Stromal cell of bone marrow (primary cell): ENCODE measurements at regions not wholly inside any gene's neighbourhood (a gene's known extent, or its start where the extent isn't known, plus 50 kb on each side); places are given as distances from the start of the nearest gene placed in this dataset.

Experiments
- DNase-seq: peaks from one replicate; pipeline ENCODE4 v3.0.0-alpha.2; 2012; ENCODE audit warnings: low read depth

GRCh38 chr21:18191139-18191538, 53.5 kb upstream of the CHODL start:
- DNase-seq = no peak

GRCh38 chr21:18178509-18178908, 66.1 kb upstream of the CHODL start:
- no peak for DNase-seq

- no peak for DNase-seq
These were observed 70.3 kb upstream of the CHODL start for GRCh38 chr21:18174370-18174769.

GRCh38 chr21:18170829-18171228, 73.8 kb upstream of the CHODL start:
- DNase-seq = no peak

GRCh38 chr21:18170221-18170620, 74.4 kb upstream of the CHODL start:
- no peak for DNase-seq

DNA sequence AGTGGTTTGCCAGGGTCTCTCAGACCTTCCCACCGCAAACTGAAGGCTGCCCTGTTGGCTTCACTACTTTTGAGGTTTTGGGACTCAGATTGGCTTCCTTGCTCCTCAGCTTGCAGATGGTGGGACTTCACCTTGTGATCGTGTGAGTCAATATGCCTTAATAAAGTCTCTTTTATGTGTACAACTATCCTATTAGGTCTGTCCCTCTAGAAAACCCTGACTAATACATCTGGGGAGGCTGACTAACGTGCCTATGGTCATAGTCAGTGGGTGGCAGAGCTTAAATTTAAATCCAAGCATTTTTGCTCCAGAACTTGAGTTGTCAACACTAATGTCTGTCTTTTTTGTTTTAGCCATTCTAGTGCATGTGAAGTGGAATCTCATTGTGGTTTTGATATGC, 76.5 kb upstream of the CHODL start:
- no peak for DNase-seq

- DNase-seq = no peak
These were observed 79.7 kb upstream of the CHODL start for GRCh38 chr21:18164933-18165332.

DNA sequence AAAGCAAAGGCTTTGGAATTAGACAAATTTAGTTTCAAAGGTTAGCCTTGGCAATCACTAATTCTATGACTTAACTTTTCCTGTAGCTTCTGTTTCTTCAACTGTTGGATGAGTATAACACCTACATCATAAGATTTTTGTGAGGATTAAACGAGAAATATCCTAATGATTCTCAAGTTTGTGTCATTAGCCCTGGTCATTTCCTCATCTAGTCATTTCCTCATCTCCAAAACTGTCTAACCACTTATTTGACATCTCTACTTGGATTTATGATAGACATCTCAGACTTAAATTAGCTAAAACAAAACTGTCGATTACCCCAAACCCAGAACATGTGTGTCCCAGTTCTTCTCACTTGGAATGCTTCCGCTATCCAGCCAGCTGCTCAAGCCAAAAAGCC, 80.2 kb upstream of the CHODL start:
- no peak for DNase-seq

DNA sequence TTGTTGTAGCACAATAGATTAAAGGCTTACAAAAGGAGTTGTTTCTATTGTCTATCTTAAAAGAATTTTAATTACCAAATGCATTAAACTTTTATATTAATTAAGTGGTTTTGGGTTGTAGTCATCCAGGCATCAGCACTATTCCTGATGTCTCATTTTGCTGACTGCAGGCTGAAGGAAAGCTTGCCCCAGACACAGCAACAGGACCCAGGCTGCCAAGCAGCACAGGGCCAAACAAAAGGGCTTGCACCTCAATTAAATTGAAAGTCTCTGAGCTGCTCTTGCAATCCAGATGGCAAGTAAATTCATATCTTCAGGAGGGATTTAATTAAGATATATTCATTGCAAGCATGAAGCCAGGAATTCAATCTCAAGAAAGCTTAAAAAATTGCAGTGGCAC, 80.7 kb upstream of the CHODL start:
- DNase-seq = no peak

GRCh38 chr21:18161841-18162240, 82.8 kb upstream of the CHODL start:
- DNase-seq = no peak

DNA sequence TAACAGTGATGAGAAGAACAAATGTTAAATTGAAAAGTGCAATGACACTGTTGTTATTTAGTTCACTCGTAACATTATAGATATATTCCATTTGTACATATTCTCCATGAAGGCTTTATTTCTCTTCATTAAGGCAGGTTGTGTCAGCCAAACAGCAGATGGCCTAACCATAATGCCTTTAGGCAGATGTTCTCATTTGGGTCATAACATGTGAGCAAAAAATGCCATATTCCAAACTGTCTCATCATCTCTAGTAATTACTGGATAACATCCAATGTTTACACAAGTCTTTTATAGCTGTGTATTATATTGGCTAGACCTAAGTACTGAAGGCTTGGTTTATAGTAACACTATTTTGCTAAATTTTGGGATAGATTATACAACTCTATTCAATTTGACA, 87.2 kb upstream of the CHODL start:
- DNase-seq = no peak

DNA sequence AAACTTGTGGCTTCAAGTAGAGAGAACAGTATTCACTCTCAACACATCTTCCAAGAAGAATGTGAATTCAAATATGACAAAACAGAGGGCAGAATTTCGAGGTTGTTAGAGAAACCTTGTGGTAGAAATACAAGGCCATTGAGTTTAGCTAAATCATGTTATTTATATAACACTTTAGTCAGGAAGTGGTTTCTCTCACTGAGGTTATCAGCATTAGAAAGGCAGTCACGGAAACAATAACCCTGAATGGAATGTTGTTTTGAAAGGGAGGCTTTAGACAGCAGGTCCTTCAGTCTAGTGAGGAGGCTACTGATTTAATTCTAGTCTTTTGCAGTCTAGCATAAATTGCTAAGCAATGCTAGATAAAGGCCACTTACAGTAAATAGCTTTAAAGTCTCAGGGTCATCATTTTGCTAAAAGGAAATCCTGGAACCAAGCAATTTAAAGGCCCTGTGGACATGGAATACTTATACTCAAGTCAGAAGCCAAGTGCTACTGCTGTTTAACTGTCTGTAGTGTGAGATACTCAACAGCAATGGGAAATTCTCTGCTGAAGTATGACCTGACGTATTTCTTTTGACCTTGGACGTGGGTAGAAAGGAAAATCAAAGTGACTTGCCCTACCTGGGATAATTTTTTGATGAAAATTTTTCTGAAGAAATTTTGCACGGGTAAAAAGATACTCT, 89.0 kb upstream of the CHODL start:
- no peak for DNase-seq

GRCh38 chr21:18153063-18153462, 91.6 kb upstream of the CHODL start:
- no peak for DNase-seq

DNA sequence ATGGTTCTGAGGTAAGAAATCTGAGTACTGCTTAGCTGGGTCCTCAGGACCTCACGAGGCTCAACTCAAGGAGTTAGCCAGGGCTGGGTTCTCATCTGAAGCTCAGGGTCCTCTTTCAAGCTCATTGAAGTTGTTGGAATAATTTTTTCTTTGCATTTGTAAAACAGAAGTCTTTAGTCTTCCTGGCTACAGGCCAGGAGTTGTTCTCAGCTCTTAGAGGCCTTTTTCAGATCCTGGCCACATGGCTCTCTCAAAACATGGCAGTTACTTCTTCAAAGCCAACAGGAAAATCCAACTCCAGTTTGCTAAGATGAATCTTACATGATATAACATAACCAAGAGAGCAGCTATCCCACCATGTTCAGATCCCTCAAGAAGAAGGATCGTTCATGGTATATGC, 92.3 kb upstream of the CHODL start:
- DNase-seq = no peak

GRCh38 chr21:18151046-18151445, 93.6 kb upstream of the CHODL start:
- no peak for DNase-seq

- no peak for DNase-seq
These were observed 96.2 kb upstream of the CHODL start for GRCh38 chr21:18148401-18148800.

DNA sequence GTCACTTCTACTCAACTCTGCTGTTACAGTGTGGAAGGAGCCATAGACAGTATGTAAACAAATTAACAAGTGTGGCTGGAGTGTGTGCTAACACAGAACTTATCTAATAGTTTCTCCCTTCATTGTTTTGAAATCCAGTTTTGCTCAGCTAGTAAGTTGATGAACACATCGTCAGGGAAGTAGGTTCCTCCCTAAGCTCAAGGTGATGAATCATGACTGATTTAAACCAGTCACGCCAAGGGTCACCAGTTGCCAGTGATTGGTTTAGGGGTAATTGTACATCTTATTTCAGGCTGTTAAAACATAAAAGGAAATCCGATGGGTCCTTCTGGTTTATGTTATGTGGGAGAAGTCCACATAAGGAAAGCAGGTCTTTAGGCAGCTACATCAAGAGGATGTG, 97.0 kb upstream of the CHODL start:
- no peak for DNase-seq

DNA sequence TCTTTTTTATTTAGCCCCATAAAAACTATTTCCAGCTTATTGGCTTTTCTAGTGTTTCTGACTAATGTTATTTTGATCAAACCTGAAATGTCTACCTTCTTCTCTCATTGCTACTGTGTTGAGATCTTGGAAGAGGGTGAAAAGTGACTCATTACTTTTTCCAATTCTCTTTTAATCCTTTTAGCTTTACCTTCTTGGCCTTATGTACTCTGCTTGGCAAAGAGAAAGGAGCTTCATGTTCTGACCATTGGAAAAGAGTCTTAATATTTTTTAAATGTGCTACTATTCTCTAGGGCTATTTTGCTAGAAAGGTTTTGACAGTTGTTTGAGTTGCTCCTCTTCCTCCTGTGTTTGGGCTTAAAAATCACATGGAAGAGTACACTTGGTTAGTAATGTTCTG, 97.8 kb upstream of the CHODL start:
- DNase-seq = no peak

- DNase-seq = no peak
These were observed 100.3 kb upstream of the CHODL start for GRCh38 chr21:18144339-18144738.

DNA sequence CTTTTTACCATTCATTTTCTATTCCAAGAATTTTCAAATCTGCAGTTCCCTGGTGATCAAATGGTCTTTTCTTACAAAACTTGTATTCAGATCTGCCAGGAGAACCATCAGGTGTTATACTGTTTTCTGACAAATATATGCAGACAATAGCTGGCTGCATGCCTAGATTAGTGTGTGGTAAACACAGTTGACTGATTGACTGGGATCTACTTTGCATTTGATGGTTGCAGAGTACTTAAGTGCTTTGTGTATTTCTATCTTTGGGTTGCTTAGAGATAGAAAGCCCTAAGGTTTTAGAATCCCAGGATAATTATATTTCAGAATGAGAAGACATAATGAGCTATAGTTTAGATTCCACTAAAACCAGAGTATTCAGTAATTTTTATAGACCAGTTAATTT, 102.0 kb upstream of the CHODL start:
- DNase-seq = no peak

GRCh38 chr21:18138507-18138906, 106.1 kb upstream of the CHODL start:
- no peak for DNase-seq

GRCh38 chr21:18129526-18129925, 115.1 kb upstream of the CHODL start:
- DNase-seq = no peak

GRCh38 chr21:18118566-18118965, 126.1 kb upstream of the CHODL start:
- no peak for DNase-seq

DNA sequence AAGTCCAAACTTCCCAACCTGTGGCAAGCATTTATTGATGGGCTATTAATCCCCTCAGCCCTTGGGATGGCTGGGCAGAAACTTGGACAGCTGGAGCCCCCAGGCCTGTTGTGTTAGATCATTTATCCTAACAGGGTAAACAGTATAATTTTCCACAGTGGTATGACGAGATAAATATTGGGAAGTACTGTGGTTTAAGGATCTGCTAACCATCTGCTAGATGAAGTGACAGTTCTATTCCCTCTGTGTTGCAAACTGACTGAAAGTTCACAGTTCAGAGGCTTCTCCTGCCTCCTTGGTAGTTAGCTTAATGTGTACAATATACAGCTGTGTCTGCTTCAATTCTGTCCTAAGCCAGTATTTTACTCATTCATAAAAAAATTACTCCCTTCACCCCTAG, 127.5 kb upstream of the CHODL start:
- DNase-seq = no peak

DNA sequence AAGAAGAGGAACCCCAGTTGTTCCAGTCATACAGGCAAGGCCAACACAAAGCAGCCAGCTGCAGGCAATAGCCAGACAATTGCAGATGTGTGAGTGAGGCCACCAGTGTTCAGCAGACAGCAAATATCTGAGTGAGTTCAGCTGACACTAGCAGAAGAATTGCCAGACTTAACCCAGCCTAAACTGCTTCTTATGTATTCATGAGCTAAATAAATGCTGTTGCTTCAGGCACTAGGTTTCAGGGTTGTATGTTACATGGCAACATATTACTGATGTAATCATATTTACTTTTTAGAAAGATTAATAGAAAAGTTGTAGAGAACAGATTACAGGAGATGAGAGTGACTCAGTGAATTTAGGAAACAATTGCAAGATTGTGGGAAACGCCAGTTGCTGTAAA, 129.8 kb upstream of the CHODL start:
- DNase-seq = no peak
